ENCODE measurements at regions not wholly inside any gene's neighbourhood (a gene's known extent, or its start where the extent isn't known, plus 50 kb on each side); places are given as distances from the start of the nearest gene placed in this dataset.

DNA sequence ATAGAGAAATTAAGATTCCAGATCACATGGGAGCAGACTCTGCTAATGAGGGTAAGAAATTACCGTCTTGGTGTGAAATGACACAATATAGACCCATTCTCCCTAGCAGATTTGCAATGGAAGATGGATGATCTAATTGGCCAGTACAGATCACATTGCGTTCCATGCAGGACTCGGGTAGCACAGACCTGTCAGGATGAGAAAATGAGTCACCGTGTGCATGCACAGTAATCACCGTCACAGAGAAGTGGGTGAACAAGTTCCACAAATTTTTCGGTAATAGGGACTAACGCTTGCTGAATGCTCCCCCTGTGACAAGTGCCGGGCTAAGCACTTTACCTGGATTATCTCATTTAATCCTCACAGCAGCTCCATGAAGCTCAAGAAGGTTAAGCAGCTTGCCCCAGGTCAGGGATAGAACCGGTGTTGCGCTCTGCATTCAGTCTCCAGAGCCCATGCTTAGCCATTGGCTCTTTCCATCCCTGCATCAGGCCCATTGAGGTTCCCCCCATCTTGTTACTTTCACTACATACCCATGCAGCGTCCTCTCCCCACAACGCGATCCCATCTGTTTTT is 375.6 kb downstream of the FBXW7 start:
- TF ChIP-seq PPARA (CRISPR knock-in tag; IDR thresholded peaks at IDR 0.05; ENCODE audit: borderline replicate concordance) = no peak
- no peak for TF ChIP-seq GLIS3 (CRISPR knock-in tag; IDR thresholded peaks at IDR 0.05)
- TF ChIP-seq, protein P1, sequence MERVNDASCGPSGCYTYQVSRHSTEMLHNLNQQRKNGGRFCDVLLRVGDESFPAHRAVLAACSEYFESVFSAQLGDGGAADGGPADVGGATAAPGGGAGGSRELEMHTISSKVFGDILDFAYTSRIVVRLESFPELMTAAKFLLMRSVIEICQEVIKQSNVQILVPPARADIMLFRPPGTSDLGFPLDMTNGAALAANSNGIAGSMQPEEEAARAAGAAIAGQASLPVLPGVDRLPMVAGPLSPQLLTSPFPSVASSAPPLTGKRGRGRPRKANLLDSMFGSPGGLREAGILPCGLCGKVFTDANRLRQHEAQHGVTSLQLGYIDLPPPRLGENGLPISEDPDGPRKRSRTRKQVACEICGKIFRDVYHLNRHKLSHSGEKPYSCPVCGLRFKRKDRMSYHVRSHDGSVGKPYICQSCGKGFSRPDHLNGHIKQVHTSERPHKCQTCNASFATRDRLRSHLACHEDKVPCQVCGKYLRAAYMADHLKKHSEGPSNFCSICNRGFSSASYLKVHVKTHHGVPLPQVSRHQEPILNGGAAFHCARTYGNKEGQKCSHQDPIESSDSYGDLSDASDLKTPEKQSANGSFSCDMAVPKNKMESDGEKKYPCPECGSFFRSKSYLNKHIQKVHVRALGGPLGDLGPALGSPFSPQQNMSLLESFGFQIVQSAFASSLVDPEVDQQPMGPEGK (CRISPR knock-in tag; IDR thresholded peaks at IDR 0.05; ENCODE audit: borderline replicate concordance) = no peak
- TF ChIP-seq, protein P2, sequence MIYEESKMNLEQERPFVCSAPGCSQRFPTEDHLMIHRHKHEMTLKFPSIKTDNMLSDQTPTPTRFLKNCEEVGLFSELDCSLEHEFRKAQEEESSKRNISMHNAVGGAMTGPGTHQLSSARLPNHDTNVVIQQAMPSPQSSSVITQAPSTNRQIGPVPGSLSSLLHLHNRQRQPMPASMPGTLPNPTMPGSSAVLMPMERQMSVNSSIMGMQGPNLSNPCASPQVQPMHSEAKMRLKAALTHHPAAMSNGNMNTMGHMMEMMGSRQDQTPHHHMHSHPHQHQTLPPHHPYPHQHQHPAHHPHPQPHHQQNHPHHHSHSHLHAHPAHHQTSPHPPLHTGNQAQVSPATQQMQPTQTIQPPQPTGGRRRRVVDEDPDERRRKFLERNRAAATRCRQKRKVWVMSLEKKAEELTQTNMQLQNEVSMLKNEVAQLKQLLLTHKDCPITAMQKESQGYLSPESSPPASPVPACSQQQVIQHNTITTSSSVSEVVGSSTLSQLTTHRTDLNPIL (CRISPR knock-in tag; IDR thresholded peaks at IDR 0.05; ENCODE audit: low read depth) = no peak
- TF ChIP-seq, protein P3, sequence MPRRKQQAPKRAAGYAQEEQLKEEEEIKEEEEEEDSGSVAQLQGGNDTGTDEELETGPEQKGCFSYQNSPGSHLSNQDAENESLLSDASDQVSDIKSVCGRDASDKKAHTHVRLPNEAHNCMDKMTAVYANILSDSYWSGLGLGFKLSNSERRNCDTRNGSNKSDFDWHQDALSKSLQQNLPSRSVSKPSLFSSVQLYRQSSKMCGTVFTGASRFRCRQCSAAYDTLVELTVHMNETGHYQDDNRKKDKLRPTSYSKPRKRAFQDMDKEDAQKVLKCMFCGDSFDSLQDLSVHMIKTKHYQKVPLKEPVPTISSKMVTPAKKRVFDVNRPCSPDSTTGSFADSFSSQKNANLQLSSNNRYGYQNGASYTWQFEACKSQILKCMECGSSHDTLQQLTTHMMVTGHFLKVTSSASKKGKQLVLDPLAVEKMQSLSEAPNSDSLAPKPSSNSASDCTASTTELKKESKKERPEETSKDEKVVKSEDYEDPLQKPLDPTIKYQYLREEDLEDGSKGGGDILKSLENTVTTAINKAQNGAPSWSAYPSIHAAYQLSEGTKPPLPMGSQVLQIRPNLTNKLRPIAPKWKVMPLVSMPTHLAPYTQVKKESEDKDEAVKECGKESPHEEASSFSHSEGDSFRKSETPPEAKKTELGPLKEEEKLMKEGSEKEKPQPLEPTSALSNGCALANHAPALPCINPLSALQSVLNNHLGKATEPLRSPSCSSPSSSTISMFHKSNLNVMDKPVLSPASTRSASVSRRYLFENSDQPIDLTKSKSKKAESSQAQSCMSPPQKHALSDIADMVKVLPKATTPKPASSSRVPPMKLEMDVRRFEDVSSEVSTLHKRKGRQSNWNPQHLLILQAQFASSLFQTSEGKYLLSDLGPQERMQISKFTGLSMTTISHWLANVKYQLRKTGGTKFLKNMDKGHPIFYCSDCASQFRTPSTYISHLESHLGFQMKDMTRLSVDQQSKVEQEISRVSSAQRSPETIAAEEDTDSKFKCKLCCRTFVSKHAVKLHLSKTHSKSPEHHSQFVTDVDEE (CRISPR knock-in tag; IDR thresholded peaks at IDR 0.05) = no peak
- no peak for TF ChIP-seq ZFP3 (CRISPR knock-in tag; IDR thresholded peaks at IDR 0.05)
- TF ChIP-seq BACH2 (CRISPR knock-in tag; IDR thresholded peaks at IDR 0.05; ENCODE audit: borderline replicate concordance) = no peak
- TF ChIP-seq ZC3H10 (CRISPR knock-in tag; IDR thresholded peaks at IDR 0.05) = no peak
- TF ChIP-seq SNAI2 (CRISPR knock-in tag; IDR thresholded peaks at IDR 0.05) = no peak
- TF ChIP-seq ARNTL (CRISPR knock-in tag; IDR thresholded peaks at IDR 0.05; ENCODE audit: borderline replicate concordance, low read depth) = no peak
